ENCODE measurements at regions not wholly inside any gene's neighbourhood (a gene's known extent, or its start where the extent isn't known, plus 50 kb on each side); places are given as distances from the start of the nearest gene placed in this dataset.
"Not testable (repeated sequence)": the region's sequence is repeated elsewhere in the genome, so short reads cannot be mapped to it uniquely, and the experiment has no call there.

- TF ChIP-seq, protein P1, sequence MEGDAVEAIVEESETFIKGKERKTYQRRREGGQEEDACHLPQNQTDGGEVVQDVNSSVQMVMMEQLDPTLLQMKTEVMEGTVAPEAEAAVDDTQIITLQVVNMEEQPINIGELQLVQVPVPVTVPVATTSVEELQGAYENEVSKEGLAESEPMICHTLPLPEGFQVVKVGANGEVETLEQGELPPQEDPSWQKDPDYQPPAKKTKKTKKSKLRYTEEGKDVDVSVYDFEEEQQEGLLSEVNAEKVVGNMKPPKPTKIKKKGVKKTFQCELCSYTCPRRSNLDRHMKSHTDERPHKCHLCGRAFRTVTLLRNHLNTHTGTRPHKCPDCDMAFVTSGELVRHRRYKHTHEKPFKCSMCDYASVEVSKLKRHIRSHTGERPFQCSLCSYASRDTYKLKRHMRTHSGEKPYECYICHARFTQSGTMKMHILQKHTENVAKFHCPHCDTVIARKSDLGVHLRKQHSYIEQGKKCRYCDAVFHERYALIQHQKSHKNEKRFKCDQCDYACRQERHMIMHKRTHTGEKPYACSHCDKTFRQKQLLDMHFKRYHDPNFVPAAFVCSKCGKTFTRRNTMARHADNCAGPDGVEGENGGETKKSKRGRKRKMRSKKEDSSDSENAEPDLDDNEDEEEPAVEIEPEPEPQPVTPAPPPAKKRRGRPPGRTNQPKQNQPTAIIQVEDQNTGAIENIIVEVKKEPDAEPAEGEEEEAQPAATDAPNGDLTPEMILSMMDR (IDR thresholded peaks at IDR 0.05; ENCODE audit: low read depth, low read length) = not testable (repeated sequence)
- TF ChIP-seq POLR2A (IDR thresholded peaks at IDR 0.05; ENCODE audit: extremely low read depth, insufficient read length) = not testable (repeated sequence)
- TF ChIP-seq, protein P2, sequence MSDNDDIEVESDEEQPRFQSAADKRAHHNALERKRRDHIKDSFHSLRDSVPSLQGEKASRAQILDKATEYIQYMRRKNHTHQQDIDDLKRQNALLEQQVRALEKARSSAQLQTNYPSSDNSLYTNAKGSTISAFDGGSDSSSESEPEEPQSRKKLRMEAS (IDR thresholded peaks at IDR 0.05; ENCODE audit: low read depth, low read length) = not testable (repeated sequence)
Measured at GRCh38 chr21:5137006-5137405, 5384.4 kb upstream of the TPTE start.

Data from NB4 (cell line).